ENCODE measurements at regions not wholly inside any gene's neighbourhood (a gene's known extent, or its start where the extent isn't known, plus 50 kb on each side); places are given as distances from the start of the nearest gene placed in this dataset.

DNA sequence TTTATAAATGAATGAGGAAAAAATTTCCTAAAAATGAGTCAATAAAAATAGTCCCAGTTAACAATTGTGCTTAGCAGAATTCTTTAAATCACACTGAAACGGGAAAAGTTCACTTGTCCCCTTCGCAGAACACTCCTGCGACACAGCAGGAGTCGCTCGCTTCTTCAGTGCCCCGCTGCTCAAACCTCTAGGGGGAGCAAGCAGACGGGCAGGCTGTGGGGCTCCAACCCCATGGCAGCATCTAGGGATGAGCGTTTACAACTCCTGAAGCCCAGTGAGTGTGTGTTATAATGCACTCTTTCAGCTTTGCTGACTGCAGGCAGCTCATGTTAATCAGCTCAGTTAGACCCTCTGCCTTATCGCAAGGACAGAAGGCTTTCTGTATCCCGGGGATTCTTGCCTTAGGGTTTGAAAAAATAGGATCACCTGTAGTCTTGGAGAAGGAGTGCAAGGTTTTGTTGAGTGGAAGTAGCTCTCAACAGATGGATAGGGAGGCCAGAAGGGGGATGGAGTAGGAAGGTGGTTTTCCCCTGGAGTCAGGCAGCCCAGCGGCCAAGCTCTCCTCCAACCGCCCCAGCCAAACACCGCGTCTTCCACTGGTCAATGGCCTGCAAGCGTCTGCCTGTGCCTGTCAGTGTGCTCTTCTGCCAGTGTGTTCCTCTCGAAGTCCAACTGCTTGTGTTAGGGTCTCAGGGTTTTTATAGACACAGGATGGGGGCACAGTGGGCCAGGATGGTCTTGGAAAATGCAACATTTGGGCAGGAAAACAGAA lies 1977.7 kb upstream of the LRRTM1 start:
- TF ChIP-seq ZNF664 (tag by site-specific recombination; IDR thresholded peaks at IDR 0.05) (no peak), ZNF791 (tag by site-specific recombination; IDR thresholded peaks at IDR 0.05) (no peak), YY1 (tag by site-specific recombination; IDR thresholded peaks at IDR 0.05) (no peak), ZNF521 (tag by site-specific recombination; IDR thresholded peaks at IDR 0.05) (no peak), ZBTB8A (tag by site-specific recombination; IDR thresholded peaks at IDR 0.05) (no peak), ZNF624 (tag by site-specific recombination; IDR thresholded peaks at IDR 0.05) (no peak), ZNF747 (tag by site-specific recombination; IDR thresholded peaks at IDR 0.05) (no peak), ZSCAN30 (tag by site-specific recombination; IDR thresholded peaks at IDR 0.05) (no peak), ZNF140 (tag by site-specific recombination; IDR thresholded peaks at IDR 0.05) (no peak), ZNF544 (tag by site-specific recombination; IDR thresholded peaks at IDR 0.05) (no peak), ZNF843 (tag by site-specific recombination; IDR thresholded peaks at IDR 0.05) (no peak), ZNF621 (tag by site-specific recombination; IDR thresholded peaks at IDR 0.05) (no peak)
- TF ChIP-seq, protein P1, sequence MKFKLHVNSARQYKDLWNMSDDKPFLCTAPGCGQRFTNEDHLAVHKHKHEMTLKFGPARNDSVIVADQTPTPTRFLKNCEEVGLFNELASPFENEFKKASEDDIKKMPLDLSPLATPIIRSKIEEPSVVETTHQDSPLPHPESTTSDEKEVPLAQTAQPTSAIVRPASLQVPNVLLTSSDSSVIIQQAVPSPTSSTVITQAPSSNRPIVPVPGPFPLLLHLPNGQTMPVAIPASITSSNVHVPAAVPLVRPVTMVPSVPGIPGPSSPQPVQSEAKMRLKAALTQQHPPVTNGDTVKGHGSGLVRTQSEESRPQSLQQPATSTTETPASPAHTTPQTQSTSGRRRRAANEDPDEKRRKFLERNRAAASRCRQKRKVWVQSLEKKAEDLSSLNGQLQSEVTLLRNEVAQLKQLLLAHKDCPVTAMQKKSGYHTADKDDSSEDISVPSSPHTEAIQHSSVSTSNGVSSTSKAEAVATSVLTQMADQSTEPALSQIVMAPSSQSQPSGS (tag by site-specific recombination; IDR thresholded peaks at IDR 0.05; ENCODE audit: low read depth): no peak
- TF ChIP-seq, protein P2, sequence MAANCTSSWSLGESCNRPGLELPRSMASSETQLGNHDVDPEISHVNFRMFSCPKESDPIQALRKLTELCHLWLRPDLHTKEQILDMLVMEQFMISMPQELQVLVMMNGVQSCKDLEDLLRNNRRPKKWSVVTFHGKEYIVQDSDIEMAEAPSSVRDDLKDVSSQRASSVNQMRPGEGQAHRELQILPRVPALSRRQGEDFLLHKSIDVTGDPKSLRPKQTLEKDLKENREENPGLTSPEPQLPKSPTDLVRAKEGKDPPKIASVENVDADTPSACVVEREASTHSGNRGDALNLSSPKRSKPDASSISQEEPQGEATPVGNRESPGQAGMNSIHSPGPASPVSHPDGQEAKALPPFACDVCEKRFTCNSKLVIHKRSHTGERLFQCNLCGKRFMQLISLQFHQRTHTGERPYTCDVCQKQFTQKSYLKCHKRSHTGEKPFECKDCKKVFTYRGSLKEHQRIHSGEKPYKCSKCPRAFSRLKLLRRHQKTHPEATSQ (tag by site-specific recombination; IDR thresholded peaks at IDR 0.05): no peak
- TF ChIP-seq, protein P3, sequence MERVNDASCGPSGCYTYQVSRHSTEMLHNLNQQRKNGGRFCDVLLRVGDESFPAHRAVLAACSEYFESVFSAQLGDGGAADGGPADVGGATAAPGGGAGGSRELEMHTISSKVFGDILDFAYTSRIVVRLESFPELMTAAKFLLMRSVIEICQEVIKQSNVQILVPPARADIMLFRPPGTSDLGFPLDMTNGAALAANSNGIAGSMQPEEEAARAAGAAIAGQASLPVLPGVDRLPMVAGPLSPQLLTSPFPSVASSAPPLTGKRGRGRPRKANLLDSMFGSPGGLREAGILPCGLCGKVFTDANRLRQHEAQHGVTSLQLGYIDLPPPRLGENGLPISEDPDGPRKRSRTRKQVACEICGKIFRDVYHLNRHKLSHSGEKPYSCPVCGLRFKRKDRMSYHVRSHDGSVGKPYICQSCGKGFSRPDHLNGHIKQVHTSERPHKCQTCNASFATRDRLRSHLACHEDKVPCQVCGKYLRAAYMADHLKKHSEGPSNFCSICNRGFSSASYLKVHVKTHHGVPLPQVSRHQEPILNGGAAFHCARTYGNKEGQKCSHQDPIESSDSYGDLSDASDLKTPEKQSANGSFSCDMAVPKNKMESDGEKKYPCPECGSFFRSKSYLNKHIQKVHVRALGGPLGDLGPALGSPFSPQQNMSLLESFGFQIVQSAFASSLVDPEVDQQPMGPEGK (tag by site-specific recombination; IDR thresholded peaks at IDR 0.05): no peak
- TF ChIP-seq, protein P4, sequence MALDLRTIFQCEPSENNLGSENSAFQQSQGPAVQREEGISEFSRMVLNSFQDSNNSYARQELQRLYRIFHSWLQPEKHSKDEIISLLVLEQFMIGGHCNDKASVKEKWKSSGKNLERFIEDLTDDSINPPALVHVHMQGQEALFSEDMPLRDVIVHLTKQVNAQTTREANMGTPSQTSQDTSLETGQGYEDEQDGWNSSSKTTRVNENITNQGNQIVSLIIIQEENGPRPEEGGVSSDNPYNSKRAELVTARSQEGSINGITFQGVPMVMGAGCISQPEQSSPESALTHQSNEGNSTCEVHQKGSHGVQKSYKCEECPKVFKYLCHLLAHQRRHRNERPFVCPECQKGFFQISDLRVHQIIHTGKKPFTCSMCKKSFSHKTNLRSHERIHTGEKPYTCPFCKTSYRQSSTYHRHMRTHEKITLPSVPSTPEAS (tag by site-specific recombination; IDR thresholded peaks at IDR 0.05): no peak
- H3K36me3 ChIP-seq (ENCODE audit: control insufficient read depth in 2 of 2, insufficient read depth in 1 of 2, low read length in 2 of 2): no peaks in the 10 kb centered on the region
- no peaks in the 10 kb centered on the region for H3K9me3 ChIP-seq (ENCODE audit: control insufficient read depth, insufficient read depth, low read depth, low read length)
- no peaks in the 10 kb centered on the region for H3K4me1 ChIP-seq (ENCODE audit: control insufficient read depth, insufficient read depth, low read length)
- H3K27ac ChIP-seq (ENCODE audit: extremely low read depth, low read depth, low read length): no peak overlapping the region
- CTCF ChIA-PET: interaction anchor here (0.6 to 0.7 kb wide), 2 partner anchors 76 to 196 kb away, joined by 3 read pairs; no protein-coding TSS in a partner anchor
- POLR2A ChIA-PET: no interaction called here
- H3K4me3 ChIP-seq (ENCODE audit: low read depth, low read length): no peak overlapping the region

DNA sequence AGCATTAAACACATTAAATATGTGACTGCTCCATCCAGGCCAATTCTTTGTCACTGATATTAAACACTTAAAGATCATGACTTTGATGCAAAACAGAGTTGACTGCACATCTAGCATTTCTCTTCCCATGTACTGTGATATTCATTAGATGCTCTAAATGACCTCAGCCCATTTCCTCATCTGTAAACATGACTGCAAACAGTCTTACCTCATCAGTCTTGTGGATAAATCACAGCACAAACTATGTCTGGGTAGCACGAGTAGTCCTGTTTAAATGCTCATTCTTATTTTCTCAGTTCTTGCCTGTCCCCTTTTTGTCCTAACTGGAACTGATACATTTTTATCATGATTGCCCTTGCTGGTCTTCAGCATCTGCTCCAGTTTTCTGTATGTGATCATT lies 1974.8 kb upstream of the LRRTM1 start:
- ChIA-PET CTCF (no interaction called here), POLR2A (no interaction called here)
- H3K36me3 ChIP-seq (ENCODE audit: control insufficient read depth in 2 of 2, insufficient read depth in 1 of 2, low read length in 2 of 2): no peaks in the 10 kb centered on the region
- H3K4me1 ChIP-seq (ENCODE audit: control insufficient read depth, insufficient read depth, low read length): no peaks in the 10 kb centered on the region
- H3K9me3 ChIP-seq (ENCODE audit: control insufficient read depth, insufficient read depth, low read depth, low read length): no peaks in the 10 kb centered on the region
- no peak overlapping the region for H3K4me3 ChIP-seq (ENCODE audit: low read depth, low read length)
- H3K27ac ChIP-seq (ENCODE audit: extremely low read depth, low read depth, low read length): no peak overlapping the region
- TF ChIP-seq GLIS2 (tag by site-specific recombination; IDR thresholded peaks at IDR 0.05) (no peak), ZNF623 (tag by site-specific recombination; IDR thresholded peaks at IDR 0.05) (no peak), SP2 (tag by site-specific recombination; IDR thresholded peaks at IDR 0.05) (no peak), ZNF558 (tag by site-specific recombination; IDR thresholded peaks at IDR 0.05) (no peak), ZNF76 (tag by site-specific recombination; IDR thresholded peaks at IDR 0.05; ENCODE audit: borderline replicate concordance, low read depth) (no peak), ZNF791 (tag by site-specific recombination; IDR thresholded peaks at IDR 0.05) (no peak), BCL11B (tag by site-specific recombination; IDR thresholded peaks at IDR 0.05; ENCODE audit: low read depth) (no peak)
- TF ChIP-seq, protein P5, sequence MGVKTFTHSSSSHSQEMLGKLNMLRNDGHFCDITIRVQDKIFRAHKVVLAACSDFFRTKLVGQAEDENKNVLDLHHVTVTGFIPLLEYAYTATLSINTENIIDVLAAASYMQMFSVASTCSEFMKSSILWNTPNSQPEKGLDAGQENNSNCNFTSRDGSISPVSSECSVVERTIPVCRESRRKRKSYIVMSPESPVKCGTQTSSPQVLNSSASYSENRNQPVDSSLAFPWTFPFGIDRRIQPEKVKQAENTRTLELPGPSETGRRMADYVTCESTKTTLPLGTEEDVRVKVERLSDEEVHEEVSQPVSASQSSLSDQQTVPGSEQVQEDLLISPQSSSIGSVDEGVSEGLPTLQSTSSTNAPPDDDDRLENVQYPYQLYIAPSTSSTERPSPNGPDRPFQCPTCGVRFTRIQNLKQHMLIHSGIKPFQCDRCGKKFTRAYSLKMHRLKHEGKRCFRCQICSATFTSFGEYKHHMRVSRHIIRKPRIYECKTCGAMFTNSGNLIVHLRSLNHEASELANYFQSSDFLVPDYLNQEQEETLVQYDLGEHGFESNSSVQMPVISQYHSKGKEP (tag by site-specific recombination; IDR thresholded peaks at IDR 0.05): no peak
- TF ChIP-seq, protein P6, sequence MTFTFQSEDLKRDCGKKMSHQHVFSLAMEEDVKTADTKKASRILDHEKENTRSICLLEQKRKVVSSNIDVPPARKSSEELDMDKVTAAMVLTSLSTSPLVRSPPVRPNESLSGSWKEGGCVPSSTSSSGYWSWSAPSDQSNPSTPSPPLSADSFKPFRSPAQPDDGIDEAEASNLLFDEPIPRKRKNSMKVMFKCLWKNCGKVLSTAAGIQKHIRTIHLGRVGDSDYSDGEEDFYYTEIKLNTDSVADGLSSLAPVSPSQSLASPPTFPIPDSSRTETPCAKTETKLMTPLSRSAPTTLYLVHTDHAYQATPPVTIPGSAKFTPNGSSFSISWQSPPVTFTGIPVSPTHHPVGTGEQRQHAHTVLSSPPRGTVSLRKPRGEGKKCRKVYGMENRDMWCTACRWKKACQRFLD (tag by site-specific recombination; IDR thresholded peaks at IDR 0.05): no peak

Data from HEK293 (cell line).